Neural cell (in vitro differentiated cells): ENCODE measurements at regions not wholly inside any gene's neighbourhood (a gene's known extent, or its start where the extent isn't known, plus 50 kb on each side); places are given as distances from the start of the nearest gene placed in this dataset.

ENCODE experiments used
- EP300 ChIP-seq: fragments of 450-650 bp; conservative IDR thresholded peaks from 2 replicates; pipeline ENCODE4 v1.6.1; 2014; ENCODE audit warnings: antibody characterized with exemption, mild to moderate bottlenecking, moderate library complexity; ENCODE audit not compliant: poor library complexity, severe bottlenecking
- EZH2 ChIP-seq: fragments of 200-600, 300-800 bp; shearing (Covaris generic), sonication (generic); IDR thresholded peaks from 2 replicates; pipeline ENCODE4 v1.6.1; 2014; ENCODE audit warnings: antibody characterized with exemption, low read length, borderline replicate concordance, mild to moderate bottlenecking; ENCODE audit not compliant: insufficient read depth, poor library complexity, severe bottlenecking
- MXI1 ChIP-seq: fragments of 450-650 bp; conservative IDR thresholded peaks from 2 replicates; pipeline ENCODE4 v1.6.1; 2014; ENCODE audit warnings: antibody characterized with exemption, mild to moderate bottlenecking; ENCODE audit not compliant: poor library complexity, severe bottlenecking
- POLR2AphosphoS5 ChIP-seq: IDR thresholded peaks from 2 replicates; pipeline ENCODE4 v1.6.1; 2012
- REST ChIP-seq: IDR thresholded peaks from 2 replicates; pipeline ENCODE4 v1.6.1; 2012; ENCODE audit warnings: borderline replicate concordance
- SMC3 ChIP-seq: fragments of 450-650 bp; conservative IDR thresholded peaks from 2 replicates; pipeline ENCODE4 v1.6.1; 2014; ENCODE audit warnings: antibody characterized with exemption, mild to moderate bottlenecking, moderate library complexity; ENCODE audit not compliant: poor library complexity
- TAF1 ChIP-seq: IDR thresholded peaks from 2 replicates; pipeline ENCODE4 v1.6.1; 2012; ENCODE audit warnings: low read depth
- TF ChIP-seq, protein P1 (sequence below): fragments of 450-650 bp; IDR thresholded peaks from 2 replicates; pipeline ENCODE4 v1.5.1; 2014; ENCODE audit warnings: antibody characterized with exemption, mild to moderate bottlenecking, moderate library complexity; ENCODE audit not compliant: poor library complexity, severe bottlenecking

DNA sequence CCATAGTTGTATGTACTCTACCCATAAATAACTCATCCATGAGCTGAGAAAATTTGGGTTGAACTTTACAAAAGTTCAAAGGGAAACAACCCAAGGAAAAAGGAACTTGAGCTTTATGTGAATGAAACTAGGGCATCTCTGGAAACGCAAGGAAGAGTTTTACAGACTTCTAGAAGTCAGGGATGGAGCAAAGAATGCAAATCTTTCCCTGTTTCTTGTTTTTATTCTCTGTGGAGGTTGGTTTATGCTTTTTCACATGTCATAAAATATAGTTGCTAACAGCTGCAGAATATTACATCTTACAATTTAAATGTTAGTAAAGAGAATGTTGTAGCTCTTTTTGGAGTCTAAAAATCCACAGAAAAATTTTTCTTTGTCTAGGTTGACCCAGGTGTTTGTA lies 754.1 kb downstream of the PCDH7 start:
- TF ChIP-seq EP300, result no peak
- no peak for TF ChIP-seq TAF1
- TF ChIP-seq SMC3, result no peak
- no peak for TF ChIP-seq EZH2
- TF ChIP-seq REST, result no peak
- TF ChIP-seq, protein P1, sequence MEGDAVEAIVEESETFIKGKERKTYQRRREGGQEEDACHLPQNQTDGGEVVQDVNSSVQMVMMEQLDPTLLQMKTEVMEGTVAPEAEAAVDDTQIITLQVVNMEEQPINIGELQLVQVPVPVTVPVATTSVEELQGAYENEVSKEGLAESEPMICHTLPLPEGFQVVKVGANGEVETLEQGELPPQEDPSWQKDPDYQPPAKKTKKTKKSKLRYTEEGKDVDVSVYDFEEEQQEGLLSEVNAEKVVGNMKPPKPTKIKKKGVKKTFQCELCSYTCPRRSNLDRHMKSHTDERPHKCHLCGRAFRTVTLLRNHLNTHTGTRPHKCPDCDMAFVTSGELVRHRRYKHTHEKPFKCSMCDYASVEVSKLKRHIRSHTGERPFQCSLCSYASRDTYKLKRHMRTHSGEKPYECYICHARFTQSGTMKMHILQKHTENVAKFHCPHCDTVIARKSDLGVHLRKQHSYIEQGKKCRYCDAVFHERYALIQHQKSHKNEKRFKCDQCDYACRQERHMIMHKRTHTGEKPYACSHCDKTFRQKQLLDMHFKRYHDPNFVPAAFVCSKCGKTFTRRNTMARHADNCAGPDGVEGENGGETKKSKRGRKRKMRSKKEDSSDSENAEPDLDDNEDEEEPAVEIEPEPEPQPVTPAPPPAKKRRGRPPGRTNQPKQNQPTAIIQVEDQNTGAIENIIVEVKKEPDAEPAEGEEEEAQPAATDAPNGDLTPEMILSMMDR, result no peak
- TF ChIP-seq POLR2AphosphoS5, result no peak
- TF ChIP-seq MXI1, result no peak
